NCI-H1417 treated with DMSO at 0.1 percent for 48 hours (cell line): ENCODE measurements at regions not wholly inside any gene's neighbourhood (a gene's known extent, or its start where the extent isn't known, plus 50 kb on each side); places are given as distances from the start of the nearest gene placed in this dataset.

Source experiments
- DNase-seq: peaks from one replicate; lab custom pipeline; 2025; lab: John Stamatoyannopoulos, UW

DNA sequence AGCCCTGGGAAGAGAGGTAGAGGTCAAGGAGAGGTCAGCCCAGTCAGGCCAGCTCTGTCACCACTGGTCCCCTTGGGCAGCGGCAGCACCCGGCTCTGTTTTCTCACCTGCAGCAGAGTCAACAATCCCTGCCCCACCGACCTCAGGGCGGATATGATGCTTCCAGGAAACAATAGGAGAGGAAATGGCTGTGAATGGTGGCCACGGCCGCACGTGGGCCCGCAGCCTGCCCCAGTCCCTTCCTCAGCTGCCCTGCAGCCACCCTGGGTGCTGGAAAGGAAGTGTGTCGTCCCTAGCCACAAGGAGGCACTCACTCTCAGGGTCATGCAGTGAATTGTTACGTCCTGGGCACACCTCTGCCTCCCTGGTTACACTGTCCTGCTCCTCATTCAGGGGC lies 92.5 kb upstream of the ENPP6 start:
- DNase-seq, result no peak

- no peak for DNase-seq
Measured at GRCh38 chr4:184309241-184310170, 91.8 kb upstream of the ENPP6 start.

DNA sequence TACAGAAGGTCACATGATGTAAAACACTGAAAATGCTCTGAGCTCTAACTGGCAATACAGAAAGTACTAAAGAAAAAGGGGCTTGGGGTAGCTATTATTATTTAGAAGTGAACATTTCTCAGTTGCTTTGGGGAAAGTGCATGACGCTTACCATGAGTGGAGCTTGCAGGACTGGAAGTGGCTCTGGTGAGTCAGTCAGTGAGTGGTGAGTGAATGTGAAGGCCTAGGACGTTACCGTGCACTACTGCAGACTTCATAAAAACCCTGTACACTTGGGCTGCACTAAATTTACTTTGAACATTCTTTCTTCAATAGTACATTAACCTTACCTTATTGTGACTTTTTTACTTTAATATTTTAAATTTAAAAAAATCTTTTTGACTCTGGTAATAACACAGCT lies 89.3 kb upstream of the ENPP6 start:
- DNase-seq, result no peak

GRCh38 chr4:184306470-184306869 lies 88.8 kb upstream of the ENPP6 start:
- no peak for DNase-seq

DNA sequence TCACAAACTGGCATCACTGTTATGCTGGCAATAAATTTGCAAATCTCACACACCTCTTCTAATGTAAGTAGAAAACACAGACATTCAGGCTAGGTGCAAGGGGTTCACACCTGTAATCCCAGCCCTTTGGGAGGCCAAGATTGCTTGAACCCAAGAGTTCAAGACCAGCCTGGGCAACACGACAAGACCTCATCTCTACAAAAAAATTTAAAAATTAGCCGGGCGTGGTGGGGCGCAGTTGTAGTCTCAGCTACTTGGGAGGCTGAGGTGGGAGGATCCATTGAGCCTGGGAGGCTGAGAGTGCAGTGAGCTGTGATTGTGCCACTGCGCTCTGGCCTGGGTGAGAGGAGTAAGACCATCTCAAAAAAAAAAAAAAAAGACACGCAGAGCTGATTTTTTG lies 83.1 kb upstream of the ENPP6 start:
- no peak for DNase-seq

DNA sequence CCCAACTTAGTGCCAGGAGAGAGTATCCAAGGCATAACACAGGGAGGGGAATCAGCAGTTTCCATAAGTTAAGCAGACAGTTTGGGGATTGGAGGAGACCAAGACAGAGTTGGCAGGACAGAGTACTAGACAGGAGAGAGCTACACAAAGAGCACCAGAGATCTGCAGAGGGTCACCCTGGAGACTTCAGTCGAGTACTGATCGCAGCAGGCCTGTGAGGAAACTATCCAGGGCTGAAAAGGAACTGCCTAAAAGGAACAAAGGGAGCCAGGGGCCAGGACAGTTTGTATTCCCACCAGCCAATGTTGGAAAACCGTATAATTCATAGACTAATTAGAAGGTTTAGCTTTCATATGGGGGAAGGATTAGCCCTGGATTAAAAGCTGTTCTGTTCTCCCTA lies 80.6 kb upstream of the ENPP6 start:
- DNase-seq, result no peak

GRCh38 chr4:184295206-184295605 lies 77.5 kb upstream of the ENPP6 start:
- DNase-seq, result no peak

DNA sequence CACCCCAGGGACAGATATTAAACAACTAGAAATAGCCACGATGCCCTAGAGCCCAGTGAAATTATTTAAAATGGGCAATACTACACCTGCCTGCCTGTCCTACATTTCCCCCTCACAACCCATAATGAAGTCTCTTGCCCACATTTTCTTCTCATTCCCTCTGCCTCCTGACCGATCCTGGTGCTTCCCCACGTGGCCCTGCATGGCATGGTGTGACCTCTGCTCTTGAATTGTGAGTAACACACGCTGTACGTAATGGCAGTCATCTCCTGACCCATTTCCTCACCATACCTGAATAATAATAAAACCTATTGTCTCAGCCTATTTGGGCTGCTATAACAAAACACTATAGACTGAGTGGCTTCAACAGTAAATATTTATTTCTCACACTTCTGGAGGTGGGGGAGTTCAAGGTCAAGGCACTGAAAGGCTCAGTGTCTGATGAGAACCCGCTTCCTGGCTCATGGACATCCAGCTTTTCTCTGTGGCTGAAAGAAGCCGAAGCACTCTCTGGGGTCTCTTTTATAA lies 77.0 kb upstream of the ENPP6 start:
- DNase-seq, result no peak

DNA sequence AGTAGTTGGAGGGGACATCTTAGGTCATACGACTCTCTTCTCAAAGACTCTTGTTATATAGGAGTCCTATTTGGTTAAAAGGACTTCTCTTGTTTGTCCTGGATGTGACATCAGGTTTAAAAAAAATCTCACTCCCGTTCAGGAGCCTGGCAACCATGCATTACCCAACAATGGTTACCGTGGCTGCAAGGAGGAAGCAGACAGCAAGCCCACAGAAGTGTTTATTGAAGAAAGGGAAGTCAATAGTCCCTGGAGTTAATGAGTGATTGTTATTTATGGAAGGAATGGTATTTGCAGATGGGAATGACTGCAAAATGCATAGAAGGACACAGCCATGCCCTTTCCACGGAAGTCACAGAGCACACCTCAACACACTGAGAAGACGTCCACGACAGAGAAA lies 75.9 kb upstream of the ENPP6 start:
- DNase-seq, result no peak

DNA sequence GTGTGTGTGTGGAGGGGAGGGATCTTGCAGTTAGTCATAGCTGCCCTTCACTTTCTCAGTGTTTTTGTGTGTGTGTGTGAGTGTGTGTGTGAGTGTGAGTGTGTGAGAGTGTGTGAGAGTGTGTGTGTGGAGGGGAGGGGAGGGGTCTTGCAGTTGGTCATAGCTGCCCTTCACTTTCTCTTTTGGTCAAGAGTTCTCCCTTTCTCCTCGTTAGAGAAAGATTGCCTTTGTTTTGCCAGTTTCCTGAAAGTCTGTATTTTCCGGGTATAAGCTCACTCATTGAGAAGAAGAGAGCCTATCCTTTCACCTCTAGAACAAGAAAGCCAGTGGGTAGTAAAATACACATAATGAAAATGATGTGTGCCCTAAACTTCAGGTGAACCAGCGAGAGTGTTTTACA lies 75.2 kb upstream of the ENPP6 start:
- DNase-seq, result no peak

GRCh38 chr4:184292465-184292867 lies 74.8 kb upstream of the ENPP6 start:
- DNase-seq, result no peak

GRCh38 chr4:184289179-184289535 lies 71.5 kb upstream of the ENPP6 start:
- DNase-seq, result no peak

- no peak for DNase-seq
Measured at GRCh38 chr4:184288451-184289178, 70.9 kb upstream of the ENPP6 start.

- no peak for DNase-seq
Measured at GRCh38 chr4:184287697-184288255, 70.1 kb upstream of the ENPP6 start.

DNA sequence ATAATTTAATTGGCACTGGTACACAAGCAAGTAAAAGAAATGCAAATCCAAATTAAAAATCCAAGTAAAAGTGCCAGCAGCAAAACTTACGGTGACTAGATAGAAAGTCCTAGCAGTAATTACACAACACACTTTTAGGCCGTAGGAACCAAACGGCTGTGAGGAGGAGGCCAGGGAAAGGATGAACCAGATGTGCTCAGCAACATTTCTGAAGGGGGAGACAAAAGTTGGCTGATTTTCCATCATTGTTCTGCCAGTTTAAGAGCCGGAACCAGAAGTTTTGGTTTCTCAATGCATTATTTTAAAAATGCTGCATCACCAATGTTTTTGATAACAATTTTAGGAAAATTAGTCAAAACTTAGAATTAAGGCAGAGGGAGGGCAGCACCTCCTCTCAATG lies 68.7 kb upstream of the ENPP6 start:
- no peak for DNase-seq

GRCh38 chr4:184284742-184285141 lies 67.1 kb upstream of the ENPP6 start:
- no peak for DNase-seq

GRCh38 chr4:184284336-184284690 lies 66.6 kb upstream of the ENPP6 start:
- DNase-seq, result no peak

GRCh38 chr4:184283659-184284335 lies 66.1 kb upstream of the ENPP6 start:
- no peak for DNase-seq

- DNase-seq, result peak; percentile 12
Measured at GRCh38 chr4:184282895-184283654, 65.4 kb upstream of the ENPP6 start.

DNA sequence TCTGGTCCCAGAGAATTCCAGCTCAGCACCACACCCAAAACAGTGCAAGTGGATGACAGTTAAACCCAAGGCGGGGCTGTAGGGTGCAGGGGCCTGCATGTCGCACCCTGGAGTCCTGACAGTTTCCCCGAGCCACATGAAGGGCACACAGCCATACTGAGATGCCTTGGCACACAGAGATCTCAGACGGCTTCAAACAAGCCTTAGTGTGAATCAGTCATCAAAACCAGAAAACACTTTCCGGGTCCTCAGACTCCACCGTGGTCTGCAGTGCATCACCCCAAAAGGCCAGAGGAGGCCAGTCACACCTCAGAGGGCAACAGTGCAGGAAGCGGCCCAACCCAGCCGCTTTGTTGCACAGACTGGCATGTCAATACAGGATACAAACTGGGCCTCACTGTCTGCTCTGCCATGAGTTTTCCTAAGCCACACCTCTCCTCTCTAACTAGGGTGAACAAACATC lies 64.6 kb upstream of the ENPP6 start:
- DNase-seq, result no peak
